Endothelial cell of umbilical vein (primary cell): ENCODE measurements at regions not wholly inside any gene's neighbourhood (a gene's known extent, or its start where the extent isn't known, plus 50 kb on each side); places are given as distances from the start of the nearest gene placed in this dataset.
"Not testable (repeated sequence)": the region's sequence is repeated elsewhere in the genome, so short reads cannot be mapped to it uniquely, and the experiment has no call there.

Source experiments
- BruUV-seq: library from RNA; stranded (reverse); fragments of 400-500 nt; replicated peaks from 2 replicates; lab custom pipeline; 2021; lab: Mats Ljungman, UMichigan
- CTCF ChIA-PET: fragments of 300-600, 350-600 bp; sonication (Branson Sonifier 250); formaldehyde crosslinking; loops from one replicate; lab custom pipeline; 2021; ENCODE audit warnings: antibody characterized with exemption, inconsistent platforms; lab: Charles Lee
- POLR2A ChIA-PET: fragments of 300-600, 350-600 bp; sonication (Branson Sonifier 250); formaldehyde crosslinking; loops from one replicate; lab custom pipeline; 2021; ENCODE audit warnings: antibody characterized with exemption, inconsistent platforms; lab: Charles Lee
- DNase-seq: peaks from one replicate; pipeline ENCODE4 v3.0.0-alpha.2; 2011; ENCODE audit warnings: low read depth, low spot score
- FAIRE-seq: peaks from 2 replicates; lab custom pipeline; 2011; peaks lifted over from hg19 to GRCh38; lab: Jason Lieb, UNC
- H2AFZ ChIP-seq: 2 replicates; pipeline ENCODE4 v1.6.0; 2012; ENCODE audit warnings: low read depth, low read length, control low read depth, inconsistent platforms
- H3K27ac ChIP-seq: 2 replicates; pipeline ENCODE4 v1.5.1; 2011; ENCODE audit warnings: low read depth, mild to moderate bottlenecking, control low read depth, low read length, moderate library complexity; ENCODE audit not compliant: insufficient read depth
- H3K27me3 ChIP-seq, 2 experiments: 2 replicates each; pipeline versions ENCODE4 v1.6.0 to v1.6.1; 2011; ENCODE audit warnings: low read length in 2 of 2, mixed read lengths in 1 of 2; ENCODE audit not compliant: control insufficient read depth in 2 of 2, insufficient read depth in 2 of 2
- H3K36me3 ChIP-seq, 2 experiments: 2 replicates in 1 of 2; 3 replicates in 1 of 2; pipeline ENCODE4 v1.5.1; 2011; ENCODE audit warnings: low read length in 2 of 2, mild to moderate bottlenecking in 1 of 2, moderate library complexity in 1 of 2; ENCODE audit not compliant: control insufficient read depth in 2 of 2, insufficient read depth in 2 of 2; ENCODE audit errors: extremely low read depth in 1 of 2
- H3K4me1 ChIP-seq: 3 replicates; pipeline ENCODE4 v1.5.1; 2011; ENCODE audit warnings: mild to moderate bottlenecking, low read length; ENCODE audit not compliant: control insufficient read depth, insufficient read depth; ENCODE audit errors: extremely low read depth
- H3K4me2 ChIP-seq: 2 replicates; pipeline ENCODE4 v1.6.1; 2011; ENCODE audit warnings: low read length, control low read depth, mixed read lengths; ENCODE audit not compliant: insufficient read depth
- H3K4me3 ChIP-seq, 3 experiments: fragments of 200-600 bp in 1 of 3; sonication (generic), shearing (Covaris generic) in 1 of 3; replicated peaks in 1 of 3; 2 replicates each; pipeline ENCODE4 v1.5.1; 2011 to 2016; ENCODE audit warnings: control low read depth in 3 of 3, low read length in 3 of 3, mild to moderate bottlenecking in 2 of 3, inconsistent platforms in 1 of 3, low read depth in 1 of 3, moderate library complexity in 1 of 3; ENCODE audit not compliant: insufficient read depth in 1 of 3
- H3K79me2 ChIP-seq: 2 replicates; pipeline ENCODE4 v1.6.0; 2012; ENCODE audit warnings: low read length, inconsistent platforms; ENCODE audit not compliant: control insufficient read depth, insufficient read depth
- H3K9ac ChIP-seq: replicated peaks from 2 replicates; pipeline ENCODE3; 2011; ENCODE audit warnings: low read length, control low read depth; ENCODE audit not compliant: insufficient read depth; ENCODE audit errors: extremely low read depth
- H3K9me1 ChIP-seq: replicated peaks from 3 replicates; pipeline ENCODE4 v1.6.0; 2011; ENCODE audit warnings: mild to moderate bottlenecking, low read length; ENCODE audit not compliant: control insufficient read depth, insufficient read depth; ENCODE audit errors: extremely low read depth
- H3K9me3 ChIP-seq: replicated peaks from 2 replicates; pipeline ENCODE4 v1.5.1; 2012; ENCODE audit warnings: low read length, inconsistent platforms; ENCODE audit not compliant: control insufficient read depth, insufficient read depth
- H4K20me1 ChIP-seq: replicated peaks from 2 replicates; pipeline ENCODE3; 2011; ENCODE audit warnings: mild to moderate bottlenecking, low read length; ENCODE audit not compliant: control insufficient read depth, insufficient read depth; ENCODE audit errors: extremely low read depth
- dilution Hi-C: fragments of 300-500 bp; cut with MboI; formaldehyde crosslinking; loops from one replicate; pipeline ENCODE4 v1.15.0; 2019; ENCODE audit warnings: low sequenced_read_pairs; ENCODE audit not compliant: extremely low pct_ligation_motif_present
- intact Hi-C: fragments of 100-400 bp; cut with micrococcal nuclease; formaldehyde crosslinking; loops from one replicate; pipeline ENCODE4 v1.10.0; 2022

- H4K20me1 ChIP-seq, H3K4me2 ChIP-seq, H3K9me1 ChIP-seq, H3K4me1 ChIP-seq, FAIRE-seq, POLR2A ChIA-PET, H3K9me3 ChIP-seq, H3K36me3 ChIP-seq, H2AFZ ChIP-seq, H3K9ac ChIP-seq, BruUV-seq, H3K27me3 ChIP-seq, H3K4me3 ChIP-seq, DNase-seq, dilution Hi-C loops, CTCF ChIA-PET, H3K79me2 ChIP-seq, H3K27ac ChIP-seq, intact Hi-C loops: not testable (repeated sequence)
Measured at GRCh38 chr9:40108465-40108864, 753.0 kb downstream of the SPATA31A1 start.

- H3K9me1 ChIP-seq, H3K4me3 ChIP-seq, H3K4me1 ChIP-seq, H3K27ac ChIP-seq, H3K9me3 ChIP-seq, H3K9ac ChIP-seq, H4K20me1 ChIP-seq, H3K79me2 ChIP-seq, H3K27me3 ChIP-seq, FAIRE-seq, POLR2A ChIA-PET, H3K36me3 ChIP-seq, intact Hi-C loops, BruUV-seq, dilution Hi-C loops, H2AFZ ChIP-seq, H3K4me2 ChIP-seq, DNase-seq, CTCF ChIA-PET: not testable (repeated sequence)
Measured at GRCh38 chr9:40110751-40111150, 755.3 kb downstream of the SPATA31A1 start.

- H3K27me3 ChIP-seq, H3K4me2 ChIP-seq, BruUV-seq, H3K36me3 ChIP-seq, H3K9me3 ChIP-seq, CTCF ChIA-PET, DNase-seq, dilution Hi-C loops, H3K9me1 ChIP-seq, H3K9ac ChIP-seq, H3K4me1 ChIP-seq, H4K20me1 ChIP-seq, H3K79me2 ChIP-seq, H3K4me3 ChIP-seq, POLR2A ChIA-PET, H3K27ac ChIP-seq, intact Hi-C loops, FAIRE-seq, H2AFZ ChIP-seq: not testable (repeated sequence)
Measured at GRCh38 chr9:40111571-40111970, 756.1 kb downstream of the SPATA31A1 start.

GRCh38 chr9:40130598-40130997, 775.1 kb downstream of the SPATA31A1 start:
- H3K9ac ChIP-seq, FAIRE-seq, H3K79me2 ChIP-seq, H4K20me1 ChIP-seq, H3K4me1 ChIP-seq, H2AFZ ChIP-seq, H3K9me1 ChIP-seq, dilution Hi-C loops, H3K27me3 ChIP-seq, H3K9me3 ChIP-seq, POLR2A ChIA-PET, H3K4me2 ChIP-seq, BruUV-seq, intact Hi-C loops, H3K36me3 ChIP-seq, H3K27ac ChIP-seq, CTCF ChIA-PET, H3K4me3 ChIP-seq, DNase-seq: not testable (repeated sequence)
